Mesendoderm (in vitro differentiated cells): ENCODE measurements at regions not wholly inside any gene's neighbourhood (a gene's known extent, or its start where the extent isn't known, plus 50 kb on each side); places are given as distances from the start of the nearest gene placed in this dataset.

ENCODE experiments used
- DNase-seq: peaks from one replicate; pipeline ENCODE4 v3.0.0; 2013
- H2AK5ac ChIP-seq: 2 replicates; pipeline ENCODE4 v1.6.1; 2013; ENCODE audit warnings: low read length, inconsistent platforms
- H2BK120ac ChIP-seq: 2 replicates; pipeline ENCODE4 v1.6.1; 2013; ENCODE audit warnings: low read depth, mild to moderate bottlenecking, low read length, moderate library complexity, mixed read lengths
- H2BK15ac ChIP-seq: replicated peaks from 2 replicates; pipeline ENCODE4 v1.6.1; 2013; ENCODE audit warnings: low read depth, mild to moderate bottlenecking, moderate library complexity
- H2BK5ac ChIP-seq: 2 replicates; pipeline ENCODE4 v1.6.1; 2013; ENCODE audit warnings: low read length, inconsistent platforms
- H3K18ac ChIP-seq: 2 replicates; pipeline ENCODE4 v1.6.1; 2013; ENCODE audit warnings: mild to moderate bottlenecking, low read length, mixed read lengths
- H3K23ac ChIP-seq: one replicate; pipeline ENCODE4 v1.6.1; 2013; ENCODE audit warnings: low read length
- H3K27ac ChIP-seq: 2 replicates; pipeline ENCODE4 v1.5.1; 2013; ENCODE audit warnings: low read depth, mild to moderate bottlenecking, inconsistent platforms, low read length, moderate library complexity
- H3K27me3 ChIP-seq: 2 replicates; pipeline ENCODE4 v1.6.1; 2013; ENCODE audit warnings: low read length, control low read depth, mild to moderate bottlenecking, inconsistent platforms; ENCODE audit not compliant: insufficient read depth, poor library complexity
- H3K36me3 ChIP-seq: 2 replicates; pipeline ENCODE4 v1.6.1; 2013; ENCODE audit warnings: low read length, inconsistent platforms; ENCODE audit not compliant: control insufficient read depth, insufficient read depth
- H3K4ac ChIP-seq: one replicate; pipeline ENCODE4 v1.6.1; 2013; ENCODE audit warnings: low read depth, mild to moderate bottlenecking, low read length, moderate library complexity
- H3K4me1 ChIP-seq: 2 replicates; pipeline ENCODE4 v1.6.1; 2013; ENCODE audit warnings: low read depth, low read length, inconsistent platforms; ENCODE audit not compliant: control insufficient read depth
- H3K4me2 ChIP-seq: 2 replicates; pipeline ENCODE4 v1.6.1; 2013; ENCODE audit warnings: low read length
- H3K4me3 ChIP-seq: 2 replicates; pipeline ENCODE4 v1.5.1; 2013; ENCODE audit warnings: mild to moderate bottlenecking, low read length
- H3K56ac ChIP-seq: one replicate; pipeline ENCODE4 v1.6.1; 2013; ENCODE audit warnings: low read length
- H3K79me1 ChIP-seq: 2 replicates; pipeline ENCODE4 v1.6.1; 2013; ENCODE audit warnings: low read length, inconsistent platforms
- H3K79me2 ChIP-seq: 2 replicates; pipeline ENCODE4 v1.6.1; 2013; ENCODE audit warnings: mild to moderate bottlenecking, low read length; ENCODE audit not compliant: control insufficient read depth, insufficient read depth
- H3K9ac ChIP-seq: 2 replicates; pipeline ENCODE4 v1.6.1; 2013; ENCODE audit warnings: low read length, inconsistent platforms
- H4K5ac ChIP-seq: one replicate; pipeline ENCODE4 v1.6.1; 2013; ENCODE audit warnings: low read length
- H4K8ac ChIP-seq: one replicate; pipeline ENCODE4 v1.6.1; 2013; ENCODE audit warnings: low read depth, mild to moderate bottlenecking, control low read depth, low read length, moderate library complexity
- WGBS: extraction: QIAGEN DNeasy Blood & Tissue Kit; methylation state at CpG from one replicate; pipeline ENCODE4 v1.1.7; 2013; ENCODE audit warnings: low lambda C conversion rate, missing lambda C conversion rate; ENCODE audit not compliant: insufficient coverage; ENCODE audit errors: extremely low coverage; 5-methylcytosine and 5-hydroxymethylcytosine counted together

GRCh38 chr11:13841393-13841792 is 121.1 kb upstream of the SPON1 start:
- H3K36me3 ChIP-seq, result no peaks in the 10 kb centered on the region

DNA sequence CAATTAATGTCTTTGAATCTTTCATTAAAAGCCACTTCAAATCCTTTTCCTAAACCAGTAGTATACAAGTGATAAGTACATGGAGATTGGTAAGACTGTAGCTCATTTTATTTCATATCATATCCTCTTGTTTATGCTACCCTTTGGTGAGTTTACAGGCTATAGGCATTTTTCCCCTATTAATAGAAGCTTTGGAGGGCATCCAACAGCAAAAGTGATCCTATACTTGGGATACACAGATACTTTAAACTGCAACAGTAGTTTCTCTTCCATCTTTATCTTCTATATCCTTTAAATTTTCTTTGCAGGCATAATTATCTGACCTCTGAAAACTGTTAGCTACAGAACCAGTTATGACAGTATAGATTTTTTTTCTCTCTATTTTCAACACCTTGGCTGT is 114.5 kb upstream of the SPON1 start:
- Histone ChIP-seq H2BK15ac (no peak overlapping the region), H2BK5ac (no peak overlapping the region), H3K27ac (no peak overlapping the region)

More at GRCh38 chr11:13841393-13841792, 121.1 kb upstream of the SPON1 start:
- Histone ChIP-seq H3K4me2 (no peak overlapping the region), H3K27ac (no peak overlapping the region), H3K56ac (no peak overlapping the region), H3K79me1 (no peaks in the 10 kb centered on the region), H2BK120ac (no peak overlapping the region), H2BK5ac (no peak overlapping the region), H3K4ac (no peak overlapping the region), H3K9ac (no peak overlapping the region), H2BK15ac (no peak overlapping the region), H3K4me1 (no peaks in the 10 kb centered on the region), H2AK5ac (no peak overlapping the region), H3K79me2 (no peaks in the 10 kb centered on the region), H3K27me3 (no peaks in the 10 kb centered on the region), H4K5ac (no peak overlapping the region), H4K8ac (no peak overlapping the region), H3K23ac (no peak overlapping the region), H3K18ac (no peak overlapping the region), H3K4me3 (no peak overlapping the region)
- no peak for DNase-seq
- WGBS, result no CpG with 5 or more reads among the region's 3 CpGs

GRCh38 chr11:13850231-13851005 is 112.1 kb upstream of the SPON1 start:
- no peak overlapping the region for H4K8ac ChIP-seq
- H3K23ac ChIP-seq, result no peak overlapping the region
- no CpG with 5 or more reads among the region's 5 CpGs for WGBS
- H3K4me3 ChIP-seq, result no peak overlapping the region
- no peaks in the 10 kb centered on the region for H3K79me1 ChIP-seq
- H2AK5ac ChIP-seq, result no peak overlapping the region
- no peaks in the 10 kb centered on the region for H3K27me3 ChIP-seq
- H2BK120ac ChIP-seq, result no peak overlapping the region
- H2BK15ac ChIP-seq, result no peak overlapping the region
- no peak overlapping the region for H3K27ac ChIP-seq
- no peak overlapping the region for H3K9ac ChIP-seq
- H3K4me1 ChIP-seq, result no peaks in the 10 kb centered on the region
- no peak overlapping the region for H3K4ac ChIP-seq
- H2BK5ac ChIP-seq, result no peak overlapping the region
- no peak overlapping the region for H3K18ac ChIP-seq
- no peak for DNase-seq
- no peaks in the 10 kb centered on the region for H3K79me2 ChIP-seq
- H4K5ac ChIP-seq, result no peak overlapping the region
- H3K56ac ChIP-seq, result no peak overlapping the region
- H3K4me2 ChIP-seq, result no peak overlapping the region
- no peaks in the 10 kb centered on the region for H3K36me3 ChIP-seq

More for the DNA sequence above, 114.5 kb upstream of the SPON1 start:
- Histone ChIP-seq H2BK120ac (no peak overlapping the region), H3K56ac (no peak overlapping the region), H4K8ac (no peak overlapping the region), H3K27me3 (no peaks in the 10 kb centered on the region), H3K23ac (no peak overlapping the region), H3K4ac (no peak overlapping the region), H3K9ac (no peak overlapping the region), H3K4me3 (no peak overlapping the region), H2AK5ac (no peak overlapping the region), H3K18ac (no peak overlapping the region), H4K5ac (no peak overlapping the region), H3K4me2 (no peak overlapping the region), H3K4me1 (no peaks in the 10 kb centered on the region), H3K79me1 (no peaks in the 10 kb centered on the region), H3K36me3 (no peaks in the 10 kb centered on the region), H3K79me2 (no peaks in the 10 kb centered on the region)
- DNase-seq, result no peak

GRCh38 chr11:13851691-13852090 is 110.8 kb upstream of the SPON1 start:
- H3K9ac ChIP-seq, result no peak overlapping the region
- no peaks in the 10 kb centered on the region for H3K27me3 ChIP-seq
- H3K4ac ChIP-seq, result no peak overlapping the region
- H2BK120ac ChIP-seq, result no peak overlapping the region
- H3K23ac ChIP-seq, result no peak overlapping the region
- no CpG with 5 or more reads among the region's 4 CpGs for WGBS
- H3K27ac ChIP-seq, result no peak overlapping the region
- H3K36me3 ChIP-seq, result no peaks in the 10 kb centered on the region
- no peaks in the 10 kb centered on the region for H3K79me1 ChIP-seq
- no peak overlapping the region for H4K8ac ChIP-seq
- H3K4me3 ChIP-seq, result no peak overlapping the region
- H3K79me2 ChIP-seq, result no peaks in the 10 kb centered on the region
- no peak overlapping the region for H2BK15ac ChIP-seq
- H2AK5ac ChIP-seq, result no peak overlapping the region
- no peak overlapping the region for H3K18ac ChIP-seq
- no peak for DNase-seq
- H3K4me2 ChIP-seq, result no peak overlapping the region
- H4K5ac ChIP-seq, result no peak overlapping the region
- no peaks in the 10 kb centered on the region for H3K4me1 ChIP-seq
- H3K56ac ChIP-seq, result no peak overlapping the region
- H2BK5ac ChIP-seq, result no peak overlapping the region

DNA sequence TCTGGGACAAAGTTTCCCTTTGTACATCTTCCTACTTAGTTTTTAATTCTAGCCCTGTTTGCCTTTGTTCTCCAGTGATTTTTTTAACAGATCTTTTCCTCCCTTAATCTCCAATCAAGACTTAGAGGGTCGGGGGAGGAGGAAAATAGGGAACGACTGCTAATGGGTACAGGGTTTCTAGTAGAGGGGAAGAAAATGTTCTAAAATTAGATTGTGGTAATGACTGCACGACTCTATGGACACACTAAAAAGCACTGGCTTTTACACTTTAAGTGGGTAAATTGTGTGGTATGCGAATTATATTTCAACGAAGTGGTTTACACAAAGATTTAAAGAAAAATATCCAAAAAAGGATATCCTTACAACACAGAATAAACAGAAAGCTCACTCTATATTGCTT is 110.0 kb upstream of the SPON1 start:
- Histone ChIP-seq H4K5ac (no peak overlapping the region), H3K4me3 (no peak overlapping the region), H3K4me1 (no peaks in the 10 kb centered on the region), H3K9ac (no peak overlapping the region), H3K27ac (no peak overlapping the region), H2BK5ac (no peak overlapping the region), H3K4ac (no peak overlapping the region), H3K18ac (no peak overlapping the region), H2AK5ac (no peak overlapping the region), H3K36me3 (no peaks in the 10 kb centered on the region), H2BK120ac (no peak overlapping the region), H3K56ac (no peak overlapping the region), H2BK15ac (no peak overlapping the region), H4K8ac (no peak overlapping the region), H3K27me3 (no peaks in the 10 kb centered on the region), H3K79me1 (no peaks in the 10 kb centered on the region), H3K79me2 (no peaks in the 10 kb centered on the region), H3K4me2 (no peak overlapping the region), H3K23ac (no peak overlapping the region)
- DNase-seq, result no peak
- WGBS, result no CpG with 5 or more reads among the region's 5 CpGs

- no peak overlapping the region for H4K8ac ChIP-seq
- no peak overlapping the region for H4K5ac ChIP-seq
- DNase-seq, result no peak
- WGBS, result no CpG with 5 or more reads among the region's 3 CpGs
- no peak overlapping the region for H2AK5ac ChIP-seq
- H3K79me1 ChIP-seq, result no peaks in the 10 kb centered on the region
- no peaks in the 10 kb centered on the region for H3K79me2 ChIP-seq
- no peaks in the 10 kb centered on the region for H3K4me1 ChIP-seq
- H3K36me3 ChIP-seq, result no peaks in the 10 kb centered on the region
- no peak overlapping the region for H3K18ac ChIP-seq
- H3K4me2 ChIP-seq, result no peak overlapping the region
- no peak overlapping the region for H3K4ac ChIP-seq
- no peak overlapping the region for H2BK5ac ChIP-seq
- H3K4me3 ChIP-seq, result no peak overlapping the region
- H3K27ac ChIP-seq, result no peak overlapping the region
- no peak overlapping the region for H3K56ac ChIP-seq
- no peak overlapping the region for H3K9ac ChIP-seq
- H3K27me3 ChIP-seq, result no peaks in the 10 kb centered on the region
- H2BK15ac ChIP-seq, result no peak overlapping the region
- H2BK120ac ChIP-seq, result no peak overlapping the region
- no peak overlapping the region for H3K23ac ChIP-seq
Observed at GRCh38 chr11:13857828-13858227, 104.7 kb upstream of the SPON1 start.
